Epithelial cell of prostate (primary cell): ENCODE measurements at regions not wholly inside any gene's neighbourhood (a gene's known extent, or its start where the extent isn't known, plus 50 kb on each side); places are given as distances from the start of the nearest gene placed in this dataset.

Source experiments
- DNase-seq: peaks from one replicate; pipeline ENCODE4 v3.0.0-alpha.2; 2011; ENCODE audit warnings: low read depth, low spot score
- H3K27ac ChIP-seq: fragments of 450-650 bp; 2 replicates; pipeline ENCODE4 v1.5.1; 2017; ENCODE audit warnings: mild to moderate bottlenecking

DNA sequence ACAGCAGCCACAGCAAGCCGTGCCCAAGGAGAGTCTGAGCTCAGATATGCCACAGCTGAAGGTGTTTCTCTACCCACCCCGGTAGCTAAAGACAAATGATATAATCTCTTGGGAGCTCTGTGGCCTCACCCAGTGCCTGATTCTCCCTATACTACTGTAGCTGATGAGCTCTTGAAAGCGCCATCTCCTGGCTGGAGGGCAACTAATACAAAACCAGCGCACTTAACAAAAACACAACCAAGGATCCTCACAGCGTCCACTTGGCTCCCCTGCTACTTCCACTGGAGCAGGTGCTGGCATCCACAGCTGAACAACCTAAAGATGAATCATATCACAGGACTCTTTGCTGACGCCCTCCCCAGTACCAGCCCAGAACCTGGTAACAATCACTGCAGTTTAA is 1212.0 kb downstream of the PCDH17 start:
- no peak for DNase-seq
- no peak overlapping the region for H3K27ac ChIP-seq

DNA sequence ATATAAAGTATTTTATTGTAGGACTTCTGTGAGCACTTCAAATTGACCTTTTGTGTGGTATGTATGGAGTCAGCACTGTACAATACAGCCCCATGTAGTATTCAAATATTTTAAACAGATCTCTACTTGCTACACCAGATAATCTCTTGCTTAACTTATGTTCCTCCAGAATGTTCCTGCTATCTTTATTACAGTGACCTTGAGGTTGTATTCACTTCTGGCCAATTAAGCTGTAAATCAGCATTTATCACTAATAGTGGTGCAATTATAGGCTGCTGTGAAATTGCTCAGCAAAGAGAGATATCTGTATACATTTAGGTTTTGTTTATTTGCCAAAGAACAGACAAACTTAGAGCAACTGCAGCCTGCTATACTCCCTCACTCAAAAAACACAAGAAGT is 1218.6 kb downstream of the PCDH17 start:
- DNase-seq, result no peak
- H3K27ac ChIP-seq, result no peak overlapping the region

DNA sequence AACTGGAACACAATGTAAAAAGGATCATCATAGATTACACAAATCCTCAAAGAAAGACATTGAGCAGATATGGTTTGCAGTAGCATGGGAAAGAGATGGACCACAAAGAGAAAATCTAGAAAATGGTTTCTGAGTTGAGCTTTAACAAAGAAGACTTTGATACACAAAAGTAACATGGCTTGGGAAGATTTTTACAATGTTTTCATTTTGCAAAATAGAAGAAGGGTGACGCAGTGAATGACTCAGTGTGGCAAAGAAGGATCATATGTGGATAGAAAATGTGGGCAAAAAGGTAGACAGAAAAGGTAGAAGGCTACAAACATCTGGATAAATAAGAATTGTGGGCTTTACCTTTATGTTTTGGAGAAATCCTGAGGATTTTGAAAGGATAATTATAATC is 1220.5 kb downstream of the PCDH17 start:
- no peak for DNase-seq
- no peak overlapping the region for H3K27ac ChIP-seq

DNA sequence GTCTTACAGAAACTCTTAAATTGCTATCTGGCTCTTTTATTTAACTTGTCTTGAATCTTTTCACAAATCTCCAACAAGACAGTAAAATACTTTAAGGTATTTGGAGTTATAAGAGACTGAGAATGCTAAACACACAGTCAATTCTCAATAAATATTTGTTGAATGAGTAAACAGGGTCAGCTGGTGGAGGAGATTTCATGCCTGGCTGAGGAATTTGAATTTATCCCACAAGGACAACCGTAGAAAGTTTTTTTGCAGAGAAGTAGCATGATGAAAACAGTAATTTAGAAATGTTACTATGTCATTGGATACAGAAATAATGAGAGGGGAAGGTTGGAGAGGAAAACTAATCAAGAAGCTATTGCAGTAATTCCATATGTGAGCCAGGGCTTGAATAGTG is 1223.7 kb downstream of the PCDH17 start:
- no peak for DNase-seq
- no peak overlapping the region for H3K27ac ChIP-seq

DNA sequence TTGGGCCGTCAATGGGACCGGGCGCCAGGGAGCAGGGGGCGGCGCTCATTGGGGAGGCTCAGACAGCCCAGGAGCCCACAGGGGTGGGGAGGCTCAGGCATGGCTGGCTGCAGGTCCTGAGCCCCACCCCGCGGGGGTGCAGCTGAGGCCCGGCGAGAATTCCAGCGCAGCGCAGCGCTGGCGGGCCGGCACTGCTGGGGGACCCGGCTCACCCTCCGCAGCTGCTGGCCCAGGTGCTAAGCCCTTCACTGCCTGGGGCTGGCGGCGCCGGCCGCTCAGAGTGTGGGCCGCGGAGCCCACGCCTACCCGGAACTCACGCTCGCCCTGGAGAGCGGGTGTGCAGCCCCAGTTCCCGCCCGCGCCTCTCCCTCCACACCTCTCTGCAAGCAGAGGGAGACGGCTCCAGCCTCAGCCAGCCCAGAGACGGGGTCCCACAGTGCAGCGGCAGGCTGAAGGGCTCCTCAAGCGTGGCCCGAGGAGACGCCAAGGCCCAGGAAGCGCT is 1227.4 kb downstream of the PCDH17 start:
- H3K27ac ChIP-seq, result no peak overlapping the region
- no peak for DNase-seq

DNA sequence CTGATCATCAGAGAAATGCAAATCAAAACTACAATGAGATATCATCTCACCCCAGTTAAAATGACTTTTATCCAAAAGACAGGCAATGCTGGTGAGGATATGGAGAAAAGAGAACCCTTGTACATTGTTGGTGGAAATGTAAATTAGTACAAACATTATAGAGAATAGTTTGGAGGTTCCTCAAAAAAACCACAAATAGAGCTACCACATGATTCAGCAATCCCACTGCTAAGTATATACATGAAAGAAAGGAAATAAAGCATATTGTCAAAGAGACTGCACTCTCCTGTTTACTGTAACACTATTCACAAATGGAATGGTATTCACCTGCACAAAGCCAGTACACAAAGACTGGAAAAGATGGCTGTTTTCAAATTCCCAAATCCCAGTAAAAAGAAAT is 1233.7 kb downstream of the PCDH17 start:
- H3K27ac ChIP-seq, result no peak overlapping the region
- DNase-seq, result no peak

DNA sequence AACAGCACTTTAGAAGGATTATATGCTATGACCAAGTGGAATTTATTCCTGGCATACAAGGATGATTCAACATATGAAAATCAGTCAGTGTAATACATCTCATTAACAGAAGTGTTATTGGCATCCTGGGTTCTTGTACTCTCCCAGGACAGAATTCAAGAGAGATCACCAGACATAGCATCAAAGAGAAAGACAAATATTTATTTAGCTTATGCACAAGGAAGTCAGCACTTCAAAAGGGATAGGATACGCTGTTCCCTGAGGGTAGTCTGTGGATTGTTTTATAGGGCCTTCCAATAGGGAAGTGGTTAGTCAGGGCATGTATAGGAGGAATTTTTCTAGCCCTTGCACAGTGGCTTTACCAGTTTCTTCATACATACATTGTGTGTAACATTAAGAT is 1238.0 kb downstream of the PCDH17 start:
- DNase-seq, result no peak
- H3K27ac ChIP-seq, result no peak overlapping the region

DNA sequence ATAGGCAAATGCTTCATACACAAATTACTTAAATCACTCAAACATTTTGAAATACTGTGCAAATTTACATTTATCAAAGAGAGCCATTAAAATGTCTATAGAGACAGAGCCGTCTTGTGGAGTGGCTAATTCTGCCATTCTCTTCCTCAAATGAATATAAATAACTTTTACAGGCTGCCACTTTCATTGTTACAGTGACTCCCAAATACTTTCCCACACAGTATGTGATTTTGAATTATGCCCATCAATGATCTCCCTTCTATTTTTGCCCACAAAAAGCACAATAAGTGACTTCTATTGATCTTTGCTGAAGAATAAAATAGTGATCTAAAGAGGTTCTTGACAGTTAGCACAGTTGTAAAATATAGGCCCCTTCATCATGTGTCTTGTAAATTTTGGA is 1244.9 kb downstream of the PCDH17 start:
- no peak for DNase-seq
- no peak overlapping the region for H3K27ac ChIP-seq

DNA sequence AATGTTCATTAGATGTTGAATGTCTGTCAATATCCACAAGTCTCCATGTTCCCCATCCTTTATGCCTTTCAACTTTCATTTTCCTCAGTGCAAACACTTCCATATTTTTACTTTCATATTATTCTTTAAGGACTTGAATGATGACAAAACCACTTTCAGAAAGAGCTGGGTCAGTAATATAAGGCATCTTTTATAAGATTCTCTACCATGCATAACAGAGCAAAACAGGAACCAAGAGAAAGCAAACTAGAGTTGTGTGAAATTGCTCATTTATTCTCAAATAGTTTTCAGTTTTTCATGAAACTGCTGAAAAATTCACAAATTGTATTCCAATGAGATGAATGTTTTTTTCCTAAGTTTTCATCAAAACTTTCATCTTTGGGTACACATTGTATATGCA is 1247.6 kb downstream of the PCDH17 start:
- DNase-seq, result no peak
- H3K27ac ChIP-seq, result no peak overlapping the region

DNA sequence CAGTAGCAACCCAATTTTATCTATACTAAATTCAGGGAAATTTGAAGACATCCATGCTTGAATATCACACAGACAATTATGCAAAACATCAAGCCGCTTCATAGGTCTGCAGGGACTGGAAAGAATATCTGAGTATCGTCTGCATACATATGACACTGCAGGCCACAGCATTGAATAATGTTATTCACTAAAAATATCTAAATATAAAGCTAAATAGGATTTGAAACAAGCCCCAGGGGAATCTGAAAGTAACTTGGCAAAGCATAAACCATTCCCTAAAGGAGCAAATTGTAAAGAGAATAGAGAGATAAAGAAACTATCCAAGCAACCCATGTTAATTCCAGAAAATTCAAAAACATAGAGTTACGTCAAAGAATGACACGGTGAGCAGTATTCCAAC is 1251.0 kb downstream of the PCDH17 start:
- H3K27ac ChIP-seq, result no peak overlapping the region

DNA sequence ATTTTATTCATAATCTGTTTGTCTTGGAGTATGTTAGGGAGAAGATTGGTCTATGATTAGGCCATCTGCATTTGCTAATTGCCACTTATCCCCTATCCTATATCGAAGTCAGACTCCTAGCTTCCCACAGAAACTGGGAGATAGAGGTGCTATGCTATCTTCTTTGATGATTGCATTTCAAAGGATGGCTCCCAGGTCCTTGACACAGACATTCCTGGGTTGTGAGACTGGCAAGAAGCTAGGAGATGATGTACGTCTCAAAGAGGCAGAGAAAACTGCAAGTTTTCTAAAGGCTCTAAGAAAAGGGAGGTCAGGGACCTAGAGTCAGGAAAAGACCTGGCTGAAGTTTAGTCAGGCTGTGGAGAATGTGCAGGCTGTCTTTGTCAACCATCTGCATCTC is 1251.9 kb downstream of the PCDH17 start:
- H3K27ac ChIP-seq, result no peak overlapping the region
- DNase-seq, result no peak

More for the DNA sequence above, 1251.0 kb downstream of the PCDH17 start:
- no peak for DNase-seq

DNA sequence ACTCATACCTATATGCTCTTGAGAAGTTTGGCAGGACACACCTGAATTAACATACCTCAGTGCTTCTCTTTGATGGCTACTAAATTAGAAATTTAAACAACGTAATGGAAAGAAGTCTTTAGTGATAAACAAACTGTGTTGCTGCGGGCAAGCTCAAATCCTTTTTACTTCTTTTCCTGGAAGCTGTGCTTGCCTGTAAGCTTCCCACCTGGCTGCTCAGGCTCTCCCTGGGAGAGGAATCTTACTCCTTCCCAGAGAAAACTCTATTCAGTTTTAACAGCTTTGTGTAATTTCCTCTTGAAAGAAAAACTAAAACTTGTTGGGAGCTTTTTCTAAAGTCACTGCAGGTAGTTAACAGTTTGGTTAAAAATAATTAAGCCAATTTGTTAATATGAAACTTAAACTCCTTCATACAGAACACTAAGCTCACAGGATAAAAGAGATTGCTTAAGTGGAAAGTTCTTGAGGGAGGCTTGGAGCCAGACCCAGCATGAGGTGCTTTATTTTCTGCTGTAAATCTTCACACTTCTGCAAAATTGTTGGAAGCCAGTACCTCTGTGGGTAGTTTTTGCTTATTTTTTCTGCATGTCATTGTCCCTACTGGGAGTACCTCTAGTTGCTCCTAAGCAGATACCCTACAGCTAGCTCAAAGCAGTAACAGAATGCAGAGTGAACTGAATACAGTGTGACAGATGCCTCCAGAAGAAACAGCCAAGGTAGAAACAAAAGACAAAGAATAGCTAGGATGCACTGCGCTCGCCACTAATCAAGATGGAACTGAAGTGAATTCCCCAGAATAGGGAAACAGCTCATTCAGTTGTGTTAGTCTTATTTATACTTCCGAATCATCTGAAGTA is 1253.0 kb downstream of the PCDH17 start:
- H3K27ac ChIP-seq, result no peak overlapping the region
- DNase-seq, result no peak

DNA sequence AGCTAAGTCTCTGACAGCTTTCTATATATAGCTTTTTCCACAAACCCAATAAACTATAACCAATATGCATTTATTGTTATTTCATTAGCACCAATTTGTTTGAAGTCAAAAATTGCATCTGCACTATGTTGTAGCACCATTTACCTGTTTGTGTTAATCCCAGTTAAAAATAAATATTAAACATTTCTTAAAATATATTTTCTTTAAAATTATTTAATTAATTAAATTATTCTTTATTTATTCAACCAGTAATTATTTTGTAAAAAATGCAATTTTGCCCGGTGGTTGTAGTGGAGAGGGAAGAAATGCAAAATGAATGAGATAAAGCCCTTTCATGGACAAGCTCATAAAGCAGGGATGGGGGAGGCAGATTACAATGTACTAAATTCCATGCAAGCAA is 1257.9 kb downstream of the PCDH17 start:
- no peak overlapping the region for H3K27ac ChIP-seq
- no peak for DNase-seq

DNA sequence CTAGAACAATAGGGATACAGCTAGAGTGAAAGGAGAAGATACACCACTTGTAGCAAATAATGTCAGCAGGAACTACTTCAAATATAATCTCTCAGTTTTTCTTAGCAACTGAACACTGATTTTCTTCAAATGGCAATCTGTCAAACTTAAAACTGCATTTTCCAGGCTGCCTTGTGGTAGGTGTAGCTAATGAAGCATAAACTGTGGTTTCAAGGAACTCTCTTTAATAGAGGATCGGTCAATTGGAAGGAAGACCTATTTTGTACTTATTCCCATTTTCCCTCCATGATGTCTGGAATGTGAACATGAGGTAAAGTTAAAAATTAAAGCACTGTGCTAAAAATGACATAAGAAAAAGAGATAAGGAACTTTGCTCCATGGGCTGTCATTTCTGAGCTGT is 1261.9 kb downstream of the PCDH17 start:
- no peak overlapping the region for H3K27ac ChIP-seq
- no peak for DNase-seq

DNA sequence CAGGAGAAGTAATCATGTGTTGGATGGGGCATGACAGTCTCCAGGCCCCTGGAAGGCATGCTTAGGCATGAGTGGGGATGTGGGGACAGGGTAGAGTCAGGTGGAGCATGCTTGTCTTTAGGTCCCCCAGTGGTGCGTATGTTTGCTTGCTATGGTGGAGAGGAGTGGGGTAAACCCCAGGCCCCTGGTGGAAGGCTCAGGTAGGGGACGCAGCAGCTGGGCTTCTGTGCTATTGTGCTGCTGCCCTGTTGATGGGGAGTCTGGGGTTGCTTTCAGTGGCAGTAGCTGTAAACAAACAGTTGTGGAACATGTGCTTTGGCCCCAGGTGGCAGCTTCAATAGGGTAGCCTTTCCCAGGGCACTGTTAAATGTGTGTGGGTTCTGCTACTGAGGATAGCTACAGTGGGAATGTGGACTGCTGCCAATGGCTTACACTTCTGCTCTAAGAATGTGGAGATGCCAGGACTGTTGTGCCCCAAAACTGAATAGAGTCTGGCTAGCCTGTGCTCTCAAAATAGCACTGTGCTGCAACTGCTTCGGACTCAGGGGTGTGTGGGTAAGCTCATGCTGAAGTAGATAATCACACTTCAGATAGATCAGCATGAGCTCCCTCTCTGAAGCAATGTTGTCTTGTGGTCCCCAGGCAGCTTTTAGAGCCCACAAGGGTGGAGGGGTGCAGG is 1257.3 kb downstream of the DIAPH3 start:
- no peak overlapping the region for H3K27ac ChIP-seq
- DNase-seq, result no peak

DNA sequence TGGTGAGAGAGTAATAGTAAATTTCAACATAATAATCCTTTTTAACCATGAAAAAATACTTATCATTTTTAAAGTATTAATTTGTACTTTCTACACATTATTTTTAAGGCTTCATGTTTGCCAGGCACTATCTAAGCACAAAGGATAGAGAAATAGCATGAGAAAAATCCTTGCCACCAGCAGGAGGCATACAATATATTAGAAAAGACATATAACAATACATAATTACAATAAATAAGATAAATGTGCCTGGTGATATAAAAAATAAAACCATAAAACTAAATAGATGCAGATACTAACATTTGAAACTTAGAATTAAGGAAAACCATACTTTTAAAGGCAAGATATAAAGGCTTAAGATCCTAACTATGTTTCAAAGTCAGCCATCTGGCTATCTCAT is 1256.4 kb downstream of the DIAPH3 start:
- H3K27ac ChIP-seq, result no peak overlapping the region
- no peak for DNase-seq

DNA sequence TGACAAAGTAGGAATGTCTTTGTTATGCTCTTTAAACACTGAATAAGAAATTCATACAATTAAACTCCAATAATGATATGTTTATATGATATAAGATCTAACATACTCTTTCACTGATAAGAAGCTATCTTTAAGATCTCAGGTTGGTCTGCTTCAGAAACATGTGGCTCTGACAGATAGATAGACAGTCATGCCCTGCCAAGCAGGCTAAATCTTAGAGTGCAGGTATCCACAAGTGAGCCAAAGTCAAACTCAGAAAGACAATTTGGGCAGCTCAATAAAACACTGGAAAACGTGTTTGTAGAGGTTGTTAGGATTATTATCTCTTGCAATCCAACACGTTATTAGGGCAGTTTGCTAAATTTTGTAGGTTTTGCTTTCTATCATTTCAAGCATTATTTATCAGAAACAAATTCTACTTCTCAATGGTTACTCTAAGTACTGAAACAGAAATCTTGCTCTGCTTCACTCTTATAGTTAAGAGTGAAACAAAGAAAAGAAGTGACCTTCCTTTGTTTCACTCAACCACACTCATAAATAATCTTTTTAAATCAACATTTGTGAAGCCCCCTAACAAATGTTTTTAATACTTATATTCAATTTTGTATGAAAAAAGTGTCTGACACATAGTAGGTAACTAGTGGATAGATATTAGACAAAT is 1255.6 kb downstream of the DIAPH3 start:
- H3K27ac ChIP-seq, result no peak overlapping the region
- DNase-seq, result no peak

DNA sequence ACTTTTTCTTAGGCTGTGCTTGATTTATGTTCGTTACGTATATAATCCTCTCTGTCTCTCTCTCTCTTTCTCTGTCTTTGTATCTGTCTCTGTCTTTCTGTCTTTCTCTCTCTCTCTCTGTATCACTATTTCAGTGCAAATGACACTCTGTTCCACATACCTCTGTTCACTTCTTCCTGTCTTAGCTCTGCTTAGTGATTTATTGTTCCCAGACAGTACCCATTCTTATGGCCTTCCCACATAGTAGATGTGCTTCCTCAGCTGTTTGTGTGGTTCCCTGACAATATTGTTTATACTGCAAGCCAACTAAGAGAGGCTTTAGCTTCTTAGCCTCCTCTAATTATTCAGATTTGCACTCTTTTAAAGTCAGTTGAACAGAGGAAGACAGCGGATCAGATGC is 1244.2 kb downstream of the DIAPH3 start:
- no peak for DNase-seq
- no peak overlapping the region for H3K27ac ChIP-seq

DNA sequence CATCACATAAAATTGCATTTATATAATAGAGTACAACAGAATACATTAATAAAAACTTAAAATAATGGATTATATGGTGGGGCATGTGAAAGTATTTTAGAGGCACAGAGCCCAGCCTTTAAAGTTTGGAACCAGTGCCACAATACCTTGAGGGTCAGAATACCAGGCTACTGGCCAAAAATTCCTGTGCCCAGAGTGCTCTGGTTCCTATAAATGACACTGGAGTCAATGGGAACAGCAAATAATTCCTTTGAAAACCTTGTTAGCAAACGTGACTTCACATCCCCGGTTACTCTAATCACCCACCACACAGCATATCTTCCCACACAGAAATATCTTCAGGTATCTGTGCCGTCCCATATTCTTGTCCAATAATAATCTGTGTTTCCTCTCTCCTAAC is 1242.6 kb downstream of the DIAPH3 start:
- DNase-seq, result no peak
- no peak overlapping the region for H3K27ac ChIP-seq

DNA sequence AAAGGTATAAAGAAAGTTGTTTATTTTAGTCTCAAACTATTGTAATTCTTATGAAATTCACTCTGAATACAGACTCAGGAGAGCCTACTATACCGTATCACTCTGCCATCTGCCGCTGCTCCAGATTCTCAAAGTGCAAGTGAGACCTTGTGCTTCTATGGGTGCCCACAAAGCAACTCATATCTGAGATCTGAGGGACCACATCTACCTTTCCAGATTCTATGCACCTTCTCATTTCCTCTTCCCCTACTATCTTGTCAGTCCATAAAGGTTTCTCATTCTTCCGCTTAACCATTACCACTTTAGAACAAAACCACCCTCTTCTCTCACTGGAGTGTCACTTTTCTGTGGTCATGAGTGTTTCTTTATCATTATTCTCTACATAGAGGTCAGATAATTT is 1236.9 kb downstream of the DIAPH3 start:
- no peak overlapping the region for H3K27ac ChIP-seq

DNA sequence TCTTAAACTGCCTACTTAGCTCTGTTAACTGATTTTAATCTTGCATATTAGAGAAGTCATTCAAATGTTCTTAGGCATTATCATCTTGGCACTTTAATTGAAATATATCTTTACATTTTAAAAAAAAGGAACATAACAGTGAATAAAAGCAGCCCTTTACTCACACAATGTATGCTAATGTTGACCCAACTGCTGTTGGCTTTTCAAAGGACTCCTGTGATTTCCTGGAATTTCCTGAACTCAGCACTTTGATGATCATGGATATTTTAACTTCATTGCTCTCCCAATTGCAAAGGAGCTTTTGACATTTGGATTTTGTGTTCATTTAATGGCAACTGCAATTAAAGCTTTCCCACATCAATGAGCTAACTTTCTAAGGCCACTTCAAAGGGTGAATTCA is 1230.3 kb downstream of the DIAPH3 start:
- DNase-seq, result no peak
- H3K27ac ChIP-seq, result no peak overlapping the region

More for the DNA sequence above, 1236.9 kb downstream of the DIAPH3 start:
- no peak for DNase-seq
